HG03066 (cell line): ENCODE measurements at regions not wholly inside any gene's neighbourhood (a gene's known extent, or its start where the extent isn't known, plus 50 kb on each side); places are given as distances from the start of the nearest gene placed in this dataset.
"Not testable (repeated sequence)": the region's sequence is repeated elsewhere in the genome, so short reads cannot be mapped to it uniquely, and the experiment has no call there.

Source experiments
- ATAC-seq: cut with Tn5 transposase; IDR thresholded peaks from one replicate; pipeline ENCODE4 v1.9.1; 2021; ENCODE audit warnings: low read depth; ENCODE audit not compliant: unreplicated experiment

DNA sequence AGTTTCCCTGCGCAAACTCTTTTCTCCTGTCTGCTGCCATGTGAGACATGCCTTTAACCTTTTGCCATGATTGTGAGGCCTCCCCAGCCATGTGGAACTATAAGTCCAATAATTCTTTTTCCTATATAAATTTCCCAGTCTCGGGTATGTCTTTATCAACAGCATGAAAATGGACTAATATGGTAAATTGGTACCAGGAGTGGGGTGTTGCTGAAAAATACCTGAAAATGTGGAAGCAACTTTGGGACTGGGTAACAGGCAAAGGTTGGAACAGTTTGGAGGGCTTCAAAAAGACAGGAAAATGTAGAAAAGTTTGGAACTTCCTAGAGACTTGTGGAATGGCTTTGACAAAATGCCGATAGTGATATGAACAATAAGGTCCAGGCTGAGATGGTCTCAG is 578.9 kb upstream of the CYLC2 start:
- not testable (repeated sequence) for ATAC-seq

DNA sequence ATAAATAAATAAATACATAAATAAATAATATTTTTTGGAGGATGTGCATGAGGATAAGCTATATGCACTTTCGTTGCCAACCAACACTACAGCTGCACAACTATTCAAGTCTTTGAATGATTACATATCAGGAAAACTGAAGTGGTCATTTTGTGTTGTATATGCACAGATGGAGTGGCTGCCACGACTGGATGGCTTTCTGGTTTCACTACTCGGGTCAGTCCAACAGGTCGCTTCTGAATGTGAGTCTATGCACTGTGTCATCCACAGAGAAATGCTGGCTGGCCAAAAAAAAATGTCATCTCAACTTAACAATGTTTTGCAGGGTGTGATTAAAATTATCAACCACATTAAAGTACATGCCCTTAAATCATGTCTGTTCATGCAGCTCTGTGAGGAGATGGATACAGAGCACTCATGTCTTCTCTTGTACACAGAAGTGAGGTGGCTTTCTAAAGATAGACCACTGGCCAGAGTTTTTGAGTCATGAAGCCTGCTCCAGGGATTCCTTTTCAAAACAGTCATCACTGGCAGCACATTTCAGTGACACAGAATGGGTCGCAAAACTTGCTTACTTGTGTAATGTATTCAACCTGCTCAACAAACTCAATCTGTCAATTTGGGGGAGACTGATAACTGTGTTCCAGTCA is 589.8 kb upstream of the CYLC2 start:
- ATAC-seq = no peak

DNA sequence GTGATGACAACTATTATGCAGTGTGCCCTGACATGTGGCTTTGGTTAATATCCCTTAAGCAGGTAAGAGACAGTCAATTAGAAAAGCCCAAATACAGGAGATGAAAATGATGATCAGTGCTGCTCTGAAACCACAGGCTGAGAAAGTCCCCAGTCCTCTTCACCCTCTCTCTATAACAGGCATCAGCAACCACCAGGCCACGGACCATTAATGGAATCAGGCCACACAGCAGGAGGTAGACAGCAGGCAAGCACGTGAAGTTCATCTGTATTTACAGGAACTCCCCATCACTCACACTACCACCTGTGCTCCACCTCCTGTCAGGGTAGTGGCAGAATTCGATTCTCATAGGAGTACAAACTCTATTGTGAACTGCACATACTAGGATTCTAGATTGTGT is 591.6 kb upstream of the CYLC2 start:
- no peak for ATAC-seq

DNA sequence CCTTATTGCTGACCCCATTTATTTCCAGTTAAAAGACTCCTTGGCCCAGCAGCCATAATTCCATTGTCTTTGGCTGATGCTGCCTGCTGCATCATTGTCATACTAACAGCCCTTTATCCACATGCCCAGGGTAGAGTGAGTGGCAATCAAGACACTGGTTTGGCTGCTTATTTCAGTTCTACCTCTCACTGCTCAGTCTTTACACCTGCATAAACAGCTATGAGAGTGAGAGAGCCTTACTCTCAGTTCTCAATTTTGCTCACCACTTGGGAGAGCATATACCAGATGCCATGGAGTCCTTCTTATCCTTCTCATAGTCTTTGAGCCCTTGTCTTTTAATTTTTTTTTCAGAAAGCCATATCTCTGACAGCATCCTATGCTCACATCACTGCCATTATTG is 596.9 kb upstream of the CYLC2 start:
- no peak for ATAC-seq

DNA sequence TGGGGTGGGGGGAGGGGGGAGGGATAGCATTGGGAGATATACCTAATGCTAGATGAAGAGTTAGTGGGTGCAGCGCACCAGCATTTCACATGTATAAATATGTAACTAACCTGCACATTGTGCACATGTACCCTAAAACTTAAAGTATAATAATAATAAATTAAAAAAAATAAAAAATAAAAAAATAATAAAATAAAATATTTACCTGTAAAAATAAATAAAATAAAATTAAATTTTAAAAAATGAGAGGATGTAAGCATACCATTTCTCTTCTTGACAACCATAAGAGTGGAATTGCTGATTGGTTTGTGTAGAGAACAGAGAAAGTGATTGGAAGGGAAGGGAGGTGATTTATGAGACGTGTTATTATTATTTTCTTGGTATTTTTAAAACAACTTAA is 609.5 kb upstream of the CYLC2 start:
- ATAC-seq = not testable (repeated sequence)

DNA sequence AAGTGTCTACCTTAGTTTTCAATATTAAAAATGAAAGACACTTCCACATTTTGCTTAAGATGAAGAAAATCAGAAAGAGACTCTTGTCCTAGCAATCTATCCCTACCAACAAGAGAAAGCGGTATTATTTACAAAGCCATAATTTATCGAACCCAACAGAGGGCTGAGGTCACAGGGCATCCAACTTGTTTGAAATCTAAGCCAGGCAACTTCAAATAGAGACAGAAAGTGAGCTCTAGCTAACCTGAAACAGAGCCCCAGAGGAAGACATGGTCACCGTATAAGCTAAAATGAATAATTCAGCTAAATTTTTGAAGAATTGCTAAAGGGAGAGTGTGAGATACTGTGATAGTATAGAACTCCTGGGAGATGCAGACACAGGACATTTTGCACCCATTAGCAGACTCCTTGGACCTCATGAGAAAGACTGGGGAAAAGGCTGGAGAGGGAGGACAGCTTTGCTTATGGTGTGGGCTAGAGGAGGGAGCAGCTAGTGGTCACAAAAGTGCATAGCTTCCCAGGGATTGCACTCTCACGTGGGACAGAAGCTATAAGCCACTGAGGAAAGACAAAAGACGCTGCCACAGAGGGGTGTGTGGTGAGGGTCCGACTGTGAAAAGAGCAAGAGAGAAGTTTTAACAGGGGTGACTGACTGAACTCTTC is 624.2 kb upstream of the GRIN3A start:
- no peak for ATAC-seq

DNA sequence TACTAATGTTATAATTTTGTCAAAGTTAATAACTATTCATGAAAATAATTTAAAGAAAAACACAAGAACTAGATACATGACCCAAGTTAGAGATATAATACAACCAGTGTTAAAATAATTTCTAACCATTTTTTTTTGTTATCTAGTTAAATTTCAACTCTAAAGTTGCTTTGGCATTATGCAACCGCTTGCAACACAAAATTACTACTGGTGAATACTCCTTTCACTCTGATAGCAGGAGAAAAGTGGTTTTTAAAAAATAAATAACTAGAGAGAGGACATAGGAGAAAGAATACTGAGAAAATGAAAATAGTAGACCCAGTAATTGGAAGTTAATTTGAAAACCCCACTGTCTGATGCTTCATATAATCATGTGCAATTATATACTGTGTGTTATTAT is 622.4 kb upstream of the GRIN3A start:
- no peak for ATAC-seq

DNA sequence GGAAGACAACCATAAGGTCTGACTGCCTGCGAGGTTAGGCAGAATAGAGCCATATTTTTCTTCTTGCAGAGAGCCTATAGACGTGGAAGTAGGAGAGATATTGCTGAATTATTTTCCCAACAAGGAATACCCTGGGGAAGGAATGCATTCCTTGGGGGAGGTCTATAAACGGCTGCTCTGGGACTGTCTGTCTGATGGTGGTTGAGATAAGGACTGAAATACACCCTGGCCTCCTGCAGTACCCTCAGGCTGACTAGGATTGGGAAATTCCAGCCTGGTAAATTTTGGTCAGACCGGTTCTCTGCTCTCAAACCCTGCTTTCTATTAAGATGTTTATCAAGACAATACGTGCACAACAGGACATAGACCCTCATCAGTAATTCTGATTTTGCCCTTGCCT is 617.5 kb upstream of the GRIN3A start:
- ATAC-seq = no peak

DNA sequence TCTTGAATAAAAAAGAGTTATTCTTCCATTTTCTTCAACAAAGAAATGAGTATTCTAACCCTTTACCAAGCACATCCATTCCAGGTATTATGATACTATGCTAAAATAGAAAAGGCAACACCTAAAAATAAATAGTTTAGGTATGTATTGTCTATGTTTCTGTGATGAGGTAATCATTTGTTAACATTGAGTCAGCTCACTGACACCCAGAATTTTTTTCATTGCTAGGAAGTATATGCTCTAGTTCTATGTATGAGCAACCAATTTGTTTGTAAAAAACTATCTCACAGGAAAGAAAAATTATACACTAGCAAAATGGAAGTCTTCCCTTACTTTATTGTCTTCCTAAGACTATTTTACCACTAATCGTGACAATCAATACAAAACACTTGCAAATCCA is 615.6 kb upstream of the GRIN3A start:
- ATAC-seq = no peak

DNA sequence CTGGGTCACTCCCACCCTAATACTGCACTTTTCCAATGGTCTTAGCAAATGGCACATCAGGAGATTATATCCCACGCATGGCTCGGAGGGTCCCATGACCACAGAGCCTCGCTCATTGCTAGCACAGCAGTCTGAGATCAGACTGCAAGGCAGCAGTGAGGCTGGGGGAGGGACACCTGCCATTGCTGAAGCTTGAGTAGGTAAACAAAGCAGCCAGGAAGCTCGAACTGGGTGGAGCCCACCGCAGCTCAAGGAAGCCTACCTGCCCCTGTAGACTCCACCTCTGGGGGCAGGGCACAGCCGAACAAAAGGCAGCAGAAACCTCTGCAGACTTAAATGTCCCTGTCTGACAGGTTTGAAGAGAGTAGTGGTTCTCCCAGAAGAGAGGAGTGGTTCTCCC is 599.0 kb upstream of the GRIN3A start:
- ATAC-seq = not testable (repeated sequence)

DNA sequence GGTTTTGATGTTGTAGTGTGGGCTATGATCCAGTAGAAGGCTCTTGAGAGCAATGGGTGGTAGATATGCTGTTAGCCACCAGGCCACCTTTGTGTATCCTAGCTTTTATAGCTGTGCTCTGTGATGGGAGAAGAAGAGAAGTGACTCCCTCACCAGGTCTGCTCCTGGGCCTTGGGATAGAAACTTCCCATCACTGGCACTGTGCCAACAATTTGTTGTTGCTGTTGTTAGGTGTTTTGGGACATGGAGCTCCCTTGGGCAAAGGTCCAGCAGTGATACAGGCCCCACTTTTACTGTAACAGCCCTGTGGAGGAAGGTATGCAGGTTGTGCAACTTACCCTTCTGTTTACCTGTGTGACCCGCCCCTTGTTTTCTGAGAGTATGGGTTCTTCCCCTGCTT is 570.9 kb upstream of the GRIN3A start:
- no peak for ATAC-seq

DNA sequence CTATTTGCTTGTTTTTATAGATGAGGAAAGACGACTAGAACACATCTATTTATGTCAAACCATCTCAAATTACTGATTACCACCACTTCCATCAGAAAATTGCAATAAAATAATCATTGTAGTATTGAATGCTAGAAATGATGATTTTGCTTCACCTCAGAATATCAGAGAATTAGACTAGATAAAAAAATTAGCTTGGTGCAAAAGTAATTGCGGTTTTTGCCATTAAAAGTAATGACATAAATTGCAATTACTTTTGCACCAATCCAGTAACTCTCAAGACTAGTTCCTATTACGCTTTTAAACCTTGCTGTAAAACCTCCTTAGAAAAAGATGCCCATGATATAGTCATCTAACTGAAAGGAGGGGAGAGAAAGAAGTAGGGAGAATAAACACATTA is 556.7 kb upstream of the GRIN3A start:
- ATAC-seq = no peak

DNA sequence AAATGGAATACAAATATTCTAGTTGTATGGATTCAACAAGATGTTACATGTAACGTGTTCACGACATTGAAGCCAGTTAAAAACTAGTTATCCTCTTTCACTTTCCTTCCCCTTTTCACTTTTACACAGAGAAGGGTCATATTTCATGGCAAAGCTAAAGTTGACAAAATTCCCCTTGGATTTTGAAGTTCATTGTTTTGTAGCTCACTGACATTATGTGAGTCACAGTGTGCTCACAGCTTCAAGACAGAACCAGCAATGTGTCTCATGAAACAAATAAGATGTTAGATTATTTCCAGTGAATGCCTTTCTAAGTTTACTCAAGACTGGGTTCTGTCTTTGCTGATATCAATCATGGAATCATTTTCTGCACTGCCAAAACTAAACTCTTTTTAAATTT is 535.5 kb upstream of the GRIN3A start:
- ATAC-seq = no peak

DNA sequence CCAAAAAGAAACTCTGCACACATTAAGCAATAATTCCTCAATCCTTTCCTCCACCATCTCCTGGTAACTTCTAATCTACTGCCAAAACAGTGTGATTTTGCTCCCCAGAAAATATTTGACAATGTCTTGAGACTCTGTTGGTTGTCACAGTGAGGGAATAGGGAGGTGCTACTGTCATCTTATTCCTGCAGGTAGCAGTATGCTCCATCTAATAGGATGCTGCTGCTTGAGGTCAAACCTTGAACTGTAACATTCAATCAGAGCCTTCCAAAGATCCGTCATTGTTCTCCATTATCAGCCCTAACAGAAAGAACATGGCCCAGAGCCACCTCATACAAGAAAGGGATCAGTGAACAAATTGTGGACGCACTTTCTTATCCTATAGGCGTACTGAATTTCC is 514.7 kb upstream of the GRIN3A start:
- no peak for ATAC-seq

DNA sequence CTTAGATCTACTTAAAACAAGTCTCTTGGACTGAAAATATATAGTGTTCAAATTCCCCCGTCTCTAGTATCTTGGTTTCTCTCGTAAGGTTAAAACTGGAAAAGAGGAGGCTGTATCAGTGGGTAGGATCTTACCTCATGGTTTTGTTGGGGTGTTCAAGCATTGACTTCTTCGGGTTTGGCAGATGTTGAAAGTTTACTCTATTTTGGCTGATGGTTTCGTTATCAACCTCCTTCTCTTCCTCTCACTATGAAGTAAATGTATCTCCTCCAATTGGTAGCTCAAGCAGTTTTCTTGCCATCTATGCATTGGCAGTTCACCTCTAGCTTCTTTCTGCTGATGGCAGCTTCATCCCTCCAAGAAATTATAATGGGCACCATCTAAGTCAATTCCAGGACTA is 506.5 kb upstream of the GRIN3A start:
- ATAC-seq = no peak

DNA sequence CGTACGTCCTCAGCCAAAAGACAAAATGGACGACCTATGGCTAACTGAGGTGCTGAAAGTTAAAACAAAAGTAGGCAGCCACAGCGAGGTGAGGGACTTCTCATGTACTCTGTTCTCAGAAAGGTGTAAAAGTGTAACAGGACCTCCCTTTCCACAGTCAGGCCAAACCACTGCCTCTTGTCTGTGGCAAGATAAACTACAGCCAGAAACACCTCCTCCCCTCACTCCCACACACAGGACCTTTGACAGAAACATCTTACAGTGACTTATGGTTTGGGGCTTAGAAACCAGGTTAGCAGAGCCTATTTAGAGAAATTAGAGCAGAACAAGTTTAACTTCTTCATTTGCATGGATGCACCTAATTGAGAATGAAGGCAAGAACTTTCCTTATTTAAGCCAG is 499.1 kb upstream of the GRIN3A start:
- no peak for ATAC-seq

DNA sequence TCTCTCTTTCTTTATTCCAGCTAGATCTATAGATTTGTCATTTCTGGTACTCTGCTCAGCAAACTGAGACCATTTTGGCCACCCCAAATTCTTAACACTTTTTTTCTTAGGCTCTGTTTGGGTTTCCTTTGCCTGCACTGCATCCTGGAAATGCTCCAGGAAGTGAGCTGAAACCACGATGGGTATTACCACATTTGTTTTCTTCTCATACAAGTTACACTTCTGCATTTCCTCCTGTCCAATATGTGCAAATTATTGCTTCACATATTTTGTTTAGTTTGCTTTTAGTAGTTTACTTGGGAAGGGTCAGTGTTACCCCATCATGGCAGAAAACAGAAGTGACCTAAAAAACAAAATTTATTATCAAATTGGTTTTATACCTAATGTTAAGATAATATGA is 498.6 kb upstream of the GRIN3A start:
- ATAC-seq = no peak

DNA sequence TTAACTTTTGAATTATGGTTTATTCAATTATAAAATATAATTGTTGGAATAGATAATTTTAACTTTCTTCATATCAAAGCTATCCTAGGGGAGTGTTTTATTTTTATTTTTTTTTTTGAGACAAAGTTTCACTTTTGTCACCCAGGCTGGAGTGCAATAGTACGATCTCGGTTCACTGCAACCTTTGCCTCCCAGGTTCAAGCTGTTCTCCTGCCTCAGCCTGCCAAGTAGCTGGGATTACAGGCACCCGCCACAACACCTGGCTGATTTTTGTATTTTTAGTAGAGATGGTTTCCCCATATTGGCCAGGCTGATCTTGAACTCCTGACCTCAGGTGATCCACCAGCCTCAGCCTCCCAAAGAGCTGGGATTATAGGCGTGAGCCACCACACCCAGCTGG is 489.0 kb upstream of the GRIN3A start:
- not testable (repeated sequence) for ATAC-seq

DNA sequence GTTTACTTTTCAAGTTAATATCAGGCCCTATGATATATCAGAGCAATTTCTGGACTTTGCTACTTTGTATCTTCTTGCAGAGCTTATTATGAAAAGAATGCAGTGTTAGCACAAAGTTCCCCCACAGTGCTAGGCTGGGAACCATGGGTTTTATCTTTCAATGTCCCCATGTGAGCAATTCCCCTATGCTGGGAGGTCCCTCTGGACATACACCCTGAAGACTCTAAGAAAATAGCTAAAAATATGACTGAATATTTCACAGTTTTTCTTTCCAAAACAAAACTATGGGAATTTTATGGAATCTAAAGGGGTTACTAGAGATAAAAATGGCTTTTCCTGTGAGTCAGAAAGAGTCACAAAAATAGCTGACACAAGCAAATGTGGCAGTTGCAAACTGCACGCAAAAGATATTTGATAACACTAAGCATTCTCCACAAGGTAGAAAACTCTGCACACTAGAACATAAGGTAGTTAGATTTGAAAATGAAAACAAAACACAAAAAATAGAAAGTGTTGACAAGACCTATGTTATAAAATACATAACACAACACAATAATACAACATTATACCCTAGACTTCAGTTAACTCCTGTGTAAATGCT is 487.5 kb upstream of the GRIN3A start:
- no peak for ATAC-seq

DNA sequence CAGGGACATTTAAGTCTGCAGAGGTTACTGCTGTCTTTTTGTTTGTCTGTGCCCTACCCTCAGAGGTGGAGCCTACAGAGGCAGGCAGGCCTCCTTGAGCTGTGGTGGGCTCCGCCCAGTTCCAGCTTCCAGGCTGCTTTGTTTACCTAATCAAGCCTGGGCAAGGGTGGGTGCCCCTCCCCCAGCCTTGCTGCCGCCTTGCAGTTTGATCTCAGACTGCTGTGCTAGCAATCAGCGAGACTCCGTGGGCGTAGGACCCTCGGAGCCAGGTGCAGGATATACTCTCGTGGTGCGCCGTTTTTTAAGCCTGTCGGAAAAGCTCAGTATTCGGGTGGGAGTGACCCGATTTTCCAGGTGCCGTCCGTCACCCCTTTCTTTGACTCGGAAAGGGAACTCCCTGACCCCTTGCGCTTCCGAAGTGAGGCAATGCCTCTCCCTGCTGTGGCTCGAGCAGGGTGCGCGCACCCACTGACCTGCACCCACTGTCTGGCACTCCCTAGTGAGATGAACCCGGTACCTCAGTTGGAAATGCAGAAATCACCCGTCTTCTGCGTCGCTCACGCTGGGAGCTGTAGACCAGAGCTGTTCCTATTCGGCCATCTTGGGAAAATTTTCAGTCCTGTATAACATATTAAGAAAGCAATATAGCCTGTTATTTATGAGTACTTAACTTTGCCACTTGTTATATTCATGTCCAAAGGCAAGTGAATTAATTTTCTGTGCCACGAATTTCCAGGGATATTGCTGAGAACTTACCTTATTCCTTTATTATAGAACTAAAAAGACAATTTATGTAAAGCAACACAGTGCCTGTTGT is 485.1 kb upstream of the GRIN3A start:
- not testable (repeated sequence) for ATAC-seq

DNA sequence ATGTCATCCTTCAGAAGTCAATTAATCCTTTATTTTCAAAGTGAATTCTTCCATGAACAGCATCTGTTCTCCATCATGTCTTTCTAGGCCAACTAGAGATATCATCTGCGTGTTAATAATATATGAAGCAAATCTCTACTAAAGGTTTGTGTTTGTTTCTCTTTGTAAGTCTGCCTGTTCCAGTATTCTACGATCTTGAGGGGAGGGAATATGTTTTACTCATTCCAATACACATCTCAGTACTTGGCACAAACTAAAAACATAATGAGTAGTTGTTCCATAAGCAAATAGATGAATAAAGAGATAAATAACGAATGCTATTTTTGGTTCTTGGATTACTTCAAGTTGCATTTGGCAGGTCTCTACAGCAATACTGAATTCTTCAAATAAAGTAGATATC is 470.7 kb upstream of the GRIN3A start:
- no peak for ATAC-seq
